K562 (cell line): ENCODE measurements at regions not wholly inside any gene's neighbourhood (a gene's known extent, or its start where the extent isn't known, plus 50 kb on each side); places are given as distances from the start of the nearest gene placed in this dataset.

Source experiments
- BDP1 ChIP-seq: IDR thresholded peaks from 3 replicates; pipeline ENCODE4 v1.6.1; 2011; ENCODE audit not compliant: insufficient read length, insufficient read depth
- CC2D1A ChIP-seq: fragments of 450-650 bp; IDR thresholded peaks from 2 replicates; pipeline ENCODE4 v1.6.1; 2017; ENCODE audit warnings: mild to moderate bottlenecking
- CTCF ChIP-seq, 3 experiments: IDR thresholded peaks in 2 of 3; conservative IDR thresholded peaks in 1 of 3; 2 replicates each; pipeline ENCODE4 v1.5.1; 2011 to 2012; ENCODE audit warnings: low read length in 3 of 3, mild to moderate bottlenecking in 3 of 3, control low read depth in 2 of 3, improper control_type of control experiment in 1 of 3, inconsistent platforms in 1 of 3, low read depth in 1 of 3, mixed read lengths in 1 of 3, moderate library complexity in 1 of 3; ENCODE audit not compliant: insufficient read depth in 2 of 3
- E4F1 ChIP-seq: fragments of 250-450 bp; sonication (Bioruptor Pico); IDR thresholded peaks from 2 replicates; pipeline ENCODE4 v1.5.0; 2021; ENCODE audit warnings: mild to moderate bottlenecking, borderline replicate concordance
- ETS2 ChIP-seq: IDR thresholded peaks from 2 replicates; pipeline ENCODE4 v1.6.1; 2016; ENCODE audit warnings: borderline replicate concordance, missing genetic modification characterization, mild to moderate bottlenecking, moderate library complexity, missing compliant biosample characterization; ENCODE audit not compliant: poor library complexity, severe bottlenecking
- ZFP36 ChIP-seq: fragments of 150-350 bp; IDR thresholded peaks from 2 replicates; pipeline ENCODE4 v1.6.1; 2018; ENCODE audit warnings: low read length, low read depth; ENCODE audit not compliant: partially characterized antibody
- ZNF354B ChIP-seq: fragments of 250-450 bp; sonication (Bioruptor Pico); IDR thresholded peaks from 2 replicates; pipeline ENCODE4 v1.4.0; 2020
- ZNF431 ChIP-seq: sonication (generic); formaldehyde crosslinking; IDR thresholded peaks from 2 replicates; pipeline ENCODE4 v1.8.0; 2022; ENCODE audit warnings: mild to moderate bottlenecking, missing genetic modification reagents
- ZNF668 ChIP-seq: fragments of 250-450 bp; sonication (Bioruptor Pico); IDR thresholded peaks from 2 replicates; pipeline ENCODE4 v1.8.0; 2022; ENCODE audit warnings: mild to moderate bottlenecking, inconsistent platforms

- TF ChIP-seq ZNF431 (CRISPR knock-in tag) (no peak), ETS2 (no peak), CTCF (IDR thresholded peaks at IDR 0.05 in 2 of 3, conservative IDR thresholded peaks at IDR 0.05 in 1 of 3; ENCODE audit: insufficient read depth in 2 of 3, low read depth in 1 of 3, low read length in 3 of 3) (no peak), BDP1 (no peak), CC2D1A (no peak), ZNF668 (CRISPR knock-in tag) (no peak), ZNF354B (CRISPR knock-in tag) (no peak), E4F1 (no peak), ZFP36 (no peak)
These were observed 372.0 kb downstream of the NEK10 start for GRCh38 chr3:26997226-26997625.
